ENCODE measurements at regions not wholly inside any gene's neighbourhood (a gene's known extent, or its start where the extent isn't known, plus 50 kb on each side); places are given as distances from the start of the nearest gene placed in this dataset.

GRCh38 chr4:184575306-184575705 is 73.9 kb downstream of the CASP3 start:
- DNase-seq: no peak

GRCh38 chr4:184574861-184575260 is 74.4 kb downstream of the CASP3 start:
- no peak for DNase-seq

GRCh38 chr4:184573701-184574100 is 75.5 kb downstream of the CASP3 start:
- no peak for DNase-seq

DNA sequence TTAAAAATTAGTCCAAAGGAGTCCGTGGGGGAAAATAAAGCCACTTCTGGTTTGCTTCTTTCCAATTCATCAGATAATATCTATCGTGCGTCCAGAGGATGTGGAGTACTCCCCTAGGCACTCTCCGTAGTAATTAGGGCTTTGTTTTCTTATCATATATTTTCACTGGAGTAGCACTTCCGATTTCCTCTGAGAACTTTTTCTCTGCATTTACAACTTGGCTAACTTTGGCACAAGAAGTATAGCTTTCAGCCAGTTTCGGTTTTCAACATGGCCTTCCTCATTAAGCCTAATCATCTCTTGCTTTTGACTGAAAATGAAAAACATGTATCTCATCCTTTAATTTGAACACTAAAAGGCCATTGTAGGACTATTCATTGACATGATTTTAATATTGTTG is 80.5 kb downstream of the CASP3 start:
- DNase-seq: no peak

DNA sequence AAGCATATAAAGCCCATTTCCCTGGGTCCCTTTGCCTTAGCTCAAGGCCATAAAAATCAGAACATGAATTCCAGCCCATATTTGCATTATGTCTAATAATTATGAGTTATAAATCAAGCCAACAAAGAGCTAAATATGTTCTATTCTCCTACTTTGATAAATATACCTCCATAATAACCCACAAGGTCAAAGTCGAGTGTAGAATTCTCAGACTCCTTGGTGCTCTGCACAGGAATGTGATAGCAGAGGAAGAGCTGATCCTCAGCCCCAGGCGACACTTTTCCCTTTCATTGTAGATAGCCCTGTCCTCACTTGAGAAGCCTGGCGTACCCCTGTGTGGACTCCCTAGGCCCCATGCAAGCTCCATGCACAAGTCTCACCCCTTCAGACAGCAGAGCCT is 85.6 kb downstream of the CASP3 start:
- DNase-seq: no peak

DNA sequence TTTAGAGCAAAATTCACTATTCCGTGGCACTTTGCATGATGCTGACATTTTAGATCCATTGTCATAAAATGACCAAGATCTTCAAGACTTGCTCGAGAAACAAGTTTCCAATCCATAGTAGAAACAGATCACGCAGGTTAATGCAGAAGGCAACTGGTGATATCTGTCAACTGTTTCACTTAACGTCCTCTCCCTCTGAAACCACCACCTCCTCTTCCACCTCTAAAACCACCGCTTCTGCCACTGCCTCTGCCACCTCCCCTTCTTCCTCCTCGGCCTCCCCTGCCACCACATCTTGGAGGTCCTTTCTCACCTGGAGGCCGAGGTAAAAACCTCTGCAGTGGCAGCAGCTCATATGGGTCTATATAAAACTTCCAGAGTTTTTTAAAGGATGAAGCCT is 84.6 kb upstream of the IRF2 start:
- no peak for DNase-seq

DNA sequence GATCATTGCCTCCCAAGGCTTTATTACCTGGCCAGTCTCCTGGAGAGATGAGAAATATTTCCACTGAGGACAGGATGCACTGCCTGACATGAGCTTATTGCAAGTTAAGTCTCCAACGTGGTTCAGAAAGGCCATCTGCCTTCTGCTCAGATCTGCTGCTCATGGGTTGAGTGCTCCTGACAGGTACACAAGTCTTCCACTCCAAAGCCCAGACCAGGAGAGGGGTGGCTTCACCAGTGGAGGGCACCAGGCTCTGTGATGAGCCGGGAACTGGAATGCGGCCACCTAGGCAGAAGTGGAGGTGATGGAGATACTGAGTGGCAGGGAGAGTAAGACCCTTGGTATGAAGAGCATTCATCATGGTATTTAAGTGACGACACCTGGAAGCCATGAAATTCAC is 79.5 kb upstream of the IRF2 start:
- no peak for DNase-seq

GRCh38 chr4:184550476-184550875 is 76.1 kb upstream of the IRF2 start:
- DNase-seq: no peak

DNA sequence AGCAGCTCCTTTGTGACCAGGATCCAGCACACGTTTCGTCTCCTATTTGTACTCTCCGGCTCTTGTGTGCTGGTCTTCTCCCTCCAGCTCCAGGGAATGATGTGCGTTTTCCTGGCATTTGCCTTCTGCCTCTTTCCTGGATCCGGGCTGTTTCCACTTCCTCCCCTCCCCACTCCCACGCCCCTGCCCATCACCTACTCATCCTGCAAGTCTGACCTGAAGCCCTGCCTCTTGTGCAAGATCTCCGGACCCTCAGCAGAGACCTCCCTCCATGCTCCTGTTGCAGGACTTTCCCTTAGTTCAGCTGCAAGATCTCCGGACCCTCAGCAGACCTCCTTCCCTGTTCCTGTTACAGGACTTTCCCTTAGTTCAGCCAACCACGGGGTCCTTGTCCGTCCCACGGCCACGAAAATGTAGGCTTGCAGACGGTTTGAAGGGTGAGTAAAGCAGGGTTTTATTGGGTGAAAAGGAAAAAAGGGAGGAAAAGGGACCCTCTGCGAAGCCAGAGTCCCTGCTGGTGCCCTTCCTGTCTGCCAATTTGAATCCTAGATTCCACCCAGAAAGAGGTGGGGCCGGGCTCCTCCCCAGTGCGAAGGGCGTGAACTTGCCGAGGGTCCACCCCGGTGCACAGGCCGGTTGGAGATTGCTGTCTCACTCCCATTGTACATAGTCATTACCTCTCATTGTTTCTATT is 74.4 kb upstream of the IRF2 start:
- DNase-seq: peak; percentile 1

DNA sequence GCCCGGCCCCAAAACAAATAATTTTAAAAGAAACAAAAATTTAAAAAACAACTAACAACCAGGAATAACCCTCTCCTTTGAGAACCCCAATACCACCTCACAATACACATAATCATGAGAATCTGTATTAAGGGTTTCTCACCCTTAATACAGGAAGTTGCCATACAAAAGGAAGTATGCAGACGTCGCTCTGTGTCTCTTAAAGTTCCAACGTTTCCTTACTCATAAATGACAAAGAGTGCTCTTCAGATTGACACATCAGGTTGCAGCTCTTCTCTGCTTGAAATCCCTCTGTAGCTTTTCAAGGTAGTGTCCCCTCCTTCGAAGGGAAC is 73.9 kb upstream of the IRF2 start:
- no peak for DNase-seq

GRCh38 chr4:184544788-184545409 is 70.5 kb upstream of the IRF2 start:
- peak; percentile 8 for DNase-seq

DNA sequence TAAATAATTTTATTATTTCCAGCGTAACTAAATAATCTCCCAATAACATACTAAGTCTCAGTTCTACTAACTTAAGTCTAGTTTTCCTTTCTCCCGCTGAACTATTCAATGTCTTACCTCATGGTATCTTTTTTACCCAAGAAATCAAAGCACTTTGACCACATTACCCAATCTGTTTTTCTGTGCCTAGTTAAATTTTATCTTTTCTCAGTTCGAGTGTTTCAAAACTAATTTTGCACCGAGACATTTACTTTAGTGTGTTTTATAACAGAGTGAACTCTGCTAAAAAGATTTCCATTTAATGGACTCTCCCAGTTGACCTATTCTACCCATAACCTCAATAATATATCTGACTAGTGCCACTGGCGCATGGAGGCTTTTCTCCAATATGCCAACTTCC is 67.6 kb upstream of the IRF2 start:
- no peak for DNase-seq

DNA sequence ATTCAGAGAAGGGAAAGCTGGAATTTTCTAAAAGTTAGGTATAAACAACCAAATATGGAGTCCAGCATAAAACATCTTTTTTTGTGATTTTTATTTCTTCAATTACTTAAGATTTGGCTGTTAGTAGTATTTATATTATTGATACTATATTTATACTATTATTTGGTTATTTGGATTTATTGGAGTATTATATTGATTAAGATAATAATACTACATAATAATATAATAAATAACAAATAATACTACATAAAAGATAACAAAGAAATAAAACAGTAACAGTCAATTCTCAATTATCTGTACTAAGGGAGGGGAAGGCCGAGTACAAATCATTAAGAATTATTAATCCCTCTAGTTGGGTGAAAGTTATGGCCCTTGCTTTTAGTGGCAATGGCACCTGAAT is 66.0 kb upstream of the IRF2 start:
- no peak for DNase-seq

DNA sequence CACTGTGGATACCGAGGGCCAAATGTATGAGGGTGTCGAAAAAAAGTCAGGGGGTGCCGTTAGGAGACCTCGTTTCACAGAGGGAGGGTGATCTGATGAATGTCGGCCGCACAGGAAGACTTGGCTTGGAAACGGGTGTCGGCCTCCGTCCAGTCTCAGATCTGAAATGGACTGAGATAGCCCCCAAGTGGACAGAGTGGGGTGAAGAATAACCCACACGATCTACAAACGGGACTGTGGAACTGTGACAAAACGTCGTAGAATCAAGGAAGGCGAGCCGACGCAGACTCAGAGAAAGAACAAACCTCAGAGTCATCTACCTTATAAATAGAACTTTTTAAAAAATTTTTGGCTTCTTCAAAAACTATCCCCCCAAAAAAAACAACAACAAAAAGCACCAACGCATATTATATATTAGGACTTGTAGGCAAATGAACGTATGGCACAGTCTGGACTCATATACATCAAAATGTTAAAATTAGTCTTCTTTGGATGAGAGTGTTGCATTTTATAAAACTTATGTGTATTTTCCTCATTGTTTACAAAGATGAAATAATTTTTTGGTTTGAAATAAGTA is 63.8 kb upstream of the IRF2 start:
- peak; percentile 82 for DNase-seq

DNA sequence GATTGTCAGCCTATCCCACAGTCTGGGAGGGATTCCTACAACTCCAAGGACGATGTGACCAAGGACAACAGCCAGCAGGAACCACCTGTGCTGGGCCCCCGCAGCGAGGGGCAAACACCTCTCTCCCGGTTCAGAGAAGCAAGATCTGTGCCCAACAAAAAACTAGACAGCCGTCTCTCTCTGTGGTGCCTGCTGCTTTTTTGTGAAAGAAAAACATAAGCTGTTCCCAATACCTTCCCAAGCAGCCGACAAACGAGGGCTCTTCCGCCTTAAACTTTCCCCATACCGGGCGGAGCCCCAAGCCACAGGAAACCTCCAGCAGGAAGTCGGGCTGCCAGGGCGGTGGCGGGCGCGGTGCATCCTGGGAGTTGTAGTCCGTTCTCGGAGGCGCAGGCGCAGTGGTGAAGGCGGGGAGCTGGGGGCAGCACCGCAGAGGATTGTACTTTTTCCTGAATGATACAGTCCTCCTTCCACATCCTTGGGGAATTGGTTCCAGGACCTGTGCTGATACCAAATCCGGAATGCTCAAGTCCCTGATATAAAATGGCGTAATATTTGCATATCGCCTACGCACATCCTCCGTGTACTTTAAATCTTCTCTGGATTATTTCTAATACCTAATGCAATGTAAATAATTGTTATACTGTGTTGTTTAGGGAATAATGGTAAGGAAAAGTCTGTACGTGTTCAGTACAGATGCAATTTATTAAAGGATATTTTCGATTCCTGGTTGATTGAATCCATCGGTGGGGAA is 63.1 kb upstream of the IRF2 start:
- DNase-seq: peak; percentile 95

DNA sequence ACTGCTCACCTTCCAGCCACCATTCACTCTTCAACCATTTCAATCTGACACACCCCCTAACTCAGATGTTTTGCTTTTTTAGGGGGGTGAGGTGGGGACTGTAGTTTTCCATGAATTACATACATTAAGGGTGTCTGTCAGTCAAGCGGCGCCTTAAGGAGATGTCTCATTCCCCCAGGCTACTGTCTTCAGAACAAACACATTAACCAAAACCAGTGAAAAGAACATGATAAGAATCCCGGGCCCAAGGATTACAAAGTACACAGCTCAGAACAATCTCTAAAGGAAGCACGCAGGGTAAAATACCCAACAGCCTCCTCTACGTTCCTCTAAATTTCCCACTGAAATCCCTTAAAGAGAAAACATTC is 62.5 kb upstream of the IRF2 start:
- no peak for DNase-seq

DNA sequence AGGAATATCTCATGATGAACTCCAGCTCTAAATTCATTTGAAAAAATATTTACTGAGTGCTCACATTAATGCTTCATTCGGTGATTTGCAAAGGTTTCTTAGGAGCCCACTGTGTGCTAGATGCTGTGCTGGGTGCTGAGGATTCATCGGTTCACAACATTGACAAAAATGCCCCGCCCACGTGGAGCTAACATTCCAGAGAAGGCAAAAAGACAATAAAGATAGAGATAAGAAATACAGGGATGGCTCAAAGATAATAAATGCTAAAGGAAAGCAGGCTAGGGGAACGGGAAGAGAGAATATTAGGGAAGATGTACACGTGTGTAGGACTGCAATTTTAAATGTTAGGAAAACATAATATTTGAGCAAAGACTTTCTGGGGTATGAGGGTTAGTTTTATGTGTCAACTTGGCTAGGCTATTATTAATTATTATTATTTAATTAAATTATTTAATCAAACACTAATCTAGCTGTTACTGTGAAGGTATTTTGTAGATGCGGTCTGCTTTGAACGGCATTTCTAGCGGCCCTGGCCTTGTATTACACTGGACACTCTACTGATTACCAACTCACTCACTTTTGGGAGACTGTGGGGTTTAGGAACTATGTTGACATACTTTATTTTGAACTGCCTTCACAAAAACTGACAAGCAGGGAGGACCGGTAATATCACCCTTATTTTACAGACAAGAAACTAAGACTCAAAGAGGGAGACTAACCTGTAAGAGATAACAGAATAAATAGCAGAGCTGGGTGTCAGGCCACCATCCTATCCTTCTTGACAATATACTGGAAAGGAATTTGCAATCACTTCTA is 61.9 kb upstream of the IRF2 start:
- no peak for DNase-seq

GRCh38 chr4:184534511-184535391 is 60.4 kb upstream of the IRF2 start:
- no peak for DNase-seq

GRCh38 chr4:184533908-184534307 is 59.6 kb upstream of the IRF2 start:
- no peak for DNase-seq

- DNase-seq: no peak
These were observed 56.7 kb upstream of the IRF2 start for GRCh38 chr4:184531008-184531407.

- DNase-seq: no peak
These were observed 54.9 kb upstream of the IRF2 start for GRCh38 chr4:184529283-184529682.

DNA sequence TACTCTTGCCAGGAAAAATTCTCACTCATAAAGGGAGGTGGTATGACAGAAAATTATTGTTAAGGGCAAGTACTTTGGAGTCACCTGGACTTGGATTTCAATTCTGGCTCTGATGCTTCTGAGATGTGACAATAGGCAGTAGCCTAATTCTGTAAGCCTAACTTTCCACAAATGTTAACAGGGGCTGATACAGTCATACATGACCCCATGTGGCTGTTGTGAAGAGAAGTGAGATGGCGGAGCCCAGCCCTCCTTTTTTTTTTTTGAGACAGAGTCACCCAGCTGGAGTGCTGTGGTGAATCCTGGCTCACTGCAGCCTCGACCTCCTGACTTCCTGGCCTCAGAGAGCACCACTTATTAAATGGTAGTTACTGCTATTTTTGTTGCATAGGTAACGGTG is 54.4 kb upstream of the IRF2 start:
- no peak for DNase-seq

Measured in NCI-H82 (cell line).